Prostate gland (tissue), 2 donors: ENCODE measurements at regions not wholly inside any gene's neighbourhood (a gene's known extent, or its start where the extent isn't known, plus 50 kb on each side); places are given as distances from the start of the nearest gene placed in this dataset.

ENCODE experiments used
- CTCF ChIP-seq, 4 experiments: fragments of 200-600 bp in 2 of 4; fragments of 450-650 bp in 2 of 4; sonication (generic) in 2 of 4; IDR thresholded peaks; 1 replicate in 3 of 4; 2 replicates in 1 of 4; pipeline ENCODE4 v1.5.1; 2016 to 2019; ENCODE audit warnings: antibody characterized with exemption in 4 of 4, mild to moderate bottlenecking in 2 of 4, moderate library complexity in 2 of 4
- POLR2A ChIP-seq: fragments of 450-650 bp; IDR thresholded peaks from one replicate; pipeline ENCODE4 v1.6.1; 2016; ENCODE audit warnings: antibody characterized with exemption, mild to moderate bottlenecking

- TF ChIP-seq POLR2A (no peak), CTCF (IDR thresholded peaks at IDR 0.05) (no peak)
Measured at GRCh38 chr14:22426711-22427110, 162.3 kb downstream of the DAD1 start.
